ENCODE measurements at regions not wholly inside any gene's neighbourhood (a gene's known extent, or its start where the extent isn't known, plus 50 kb on each side); places are given as distances from the start of the nearest gene placed in this dataset.

DNA sequence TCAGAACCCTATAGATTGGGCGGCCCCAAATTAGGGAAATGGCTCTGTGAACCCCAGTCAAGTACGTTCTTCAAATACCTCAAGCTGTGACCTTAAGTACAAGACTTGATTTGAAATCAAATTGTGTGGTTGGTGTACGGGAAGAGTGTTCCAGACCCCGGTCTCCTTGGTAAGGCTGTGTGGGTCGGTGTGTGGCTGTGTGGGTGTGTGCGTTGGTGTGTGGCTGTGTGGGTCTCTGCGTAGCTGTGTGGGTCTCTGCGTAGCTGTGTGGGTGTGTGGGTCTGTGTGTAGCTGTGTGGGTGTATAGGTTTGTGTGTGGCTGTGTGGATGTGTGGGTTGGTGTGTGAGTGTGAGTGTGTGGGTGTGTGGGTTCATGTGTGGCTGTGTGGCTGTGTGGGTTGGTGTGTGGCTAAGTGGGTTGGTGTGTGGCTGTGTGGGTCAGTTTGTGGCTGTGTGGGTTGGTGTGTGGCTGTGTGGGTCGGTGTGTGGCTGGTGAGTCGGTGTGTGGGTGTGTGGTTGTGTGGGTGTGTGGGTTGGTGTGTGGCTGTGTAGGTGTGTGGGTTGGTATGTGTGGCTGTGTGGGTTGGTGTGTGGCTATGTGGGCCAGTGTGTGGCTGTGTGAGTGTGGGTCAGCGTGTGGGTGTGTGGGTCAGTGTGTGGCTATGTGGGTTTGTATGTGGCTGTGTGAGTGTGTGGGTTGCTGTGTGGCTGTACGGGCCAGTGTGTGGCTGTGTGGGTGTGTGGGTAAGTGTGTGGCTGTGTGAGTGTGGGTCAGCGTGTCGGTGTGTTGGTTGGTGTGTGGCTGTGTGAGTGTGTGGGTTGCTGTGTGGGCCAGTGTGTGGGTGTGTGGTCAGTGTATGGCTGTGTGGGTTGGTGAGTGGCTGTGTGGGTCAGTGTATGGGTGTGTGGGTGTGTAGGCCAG, 238.7 kb upstream of the ZFHX3 start:
- DNase-seq = no peak

DNA sequence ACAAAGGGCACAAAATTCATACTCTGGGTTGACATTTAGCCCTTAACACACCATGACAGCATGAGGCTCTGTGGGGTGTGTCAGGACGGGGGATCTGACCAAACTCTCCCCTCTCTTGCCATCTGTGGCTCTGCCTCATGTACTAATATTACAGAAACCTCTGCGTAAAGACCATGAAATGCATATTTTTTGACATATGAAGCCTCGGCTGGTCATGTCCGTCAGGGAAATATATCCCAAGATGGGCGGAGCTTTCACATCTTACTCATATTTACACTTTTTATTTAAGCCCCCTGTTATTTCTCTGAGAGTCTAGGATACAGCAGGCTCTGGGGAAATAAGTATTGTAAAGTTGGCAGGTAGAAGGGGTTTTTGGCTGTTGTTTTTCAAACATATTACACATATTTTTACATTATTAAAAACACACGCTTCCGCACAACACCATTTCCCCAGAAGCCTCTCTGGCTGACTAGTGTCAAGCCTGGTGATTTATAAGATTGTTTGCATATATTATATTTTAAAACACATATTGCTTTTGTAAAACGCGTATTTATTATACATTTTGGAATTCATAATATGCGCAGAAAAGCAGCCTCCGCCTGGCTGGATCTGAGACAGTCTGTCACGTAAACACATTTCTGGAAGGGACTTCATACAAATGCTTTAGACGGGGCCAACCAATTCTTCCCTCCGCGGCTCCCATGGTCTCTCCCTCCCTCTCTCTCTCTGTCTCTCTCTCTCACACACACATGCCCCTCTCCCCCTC, 237.7 kb upstream of the ZFHX3 start:
- no peak for DNase-seq

DNA sequence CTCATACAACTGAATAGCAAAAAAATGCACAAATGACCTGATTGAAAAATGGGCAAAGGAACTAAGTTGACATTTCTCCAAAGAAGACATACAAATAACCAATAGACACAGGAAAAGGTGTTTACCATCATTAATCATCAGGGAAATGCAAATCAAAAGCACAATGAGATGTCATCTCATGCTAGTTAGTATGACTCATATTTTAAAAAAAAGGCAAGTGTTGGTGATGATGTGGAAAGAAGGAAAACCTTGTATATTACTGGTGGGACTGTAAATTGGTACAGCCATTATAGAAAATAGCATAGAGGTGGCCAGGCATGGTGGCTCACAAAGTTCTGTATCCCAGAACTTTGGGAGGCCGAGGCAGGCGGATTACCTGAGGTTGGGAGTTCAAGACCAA, 232.5 kb upstream of the ZFHX3 start:
- DNase-seq = no peak

DNA sequence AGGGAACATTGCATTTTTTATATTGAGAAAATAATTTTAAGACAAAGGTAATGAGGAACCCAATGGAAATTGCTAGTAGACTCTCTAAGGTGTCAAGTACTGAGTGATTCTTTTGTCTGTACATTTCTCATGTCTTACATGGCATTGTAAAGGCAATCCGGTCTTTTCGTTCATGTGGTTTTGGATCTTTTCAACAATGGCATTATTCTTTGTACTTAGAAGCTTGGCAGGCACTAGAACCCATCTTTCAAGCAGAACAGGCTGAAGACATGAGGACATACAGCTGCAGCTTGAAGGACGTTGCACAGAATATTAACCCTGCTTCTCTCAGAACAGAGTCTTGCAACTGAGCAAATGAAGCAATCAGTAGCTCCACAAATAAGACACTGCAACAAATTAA, 231.5 kb upstream of the ZFHX3 start:
- DNase-seq = no peak

DNA sequence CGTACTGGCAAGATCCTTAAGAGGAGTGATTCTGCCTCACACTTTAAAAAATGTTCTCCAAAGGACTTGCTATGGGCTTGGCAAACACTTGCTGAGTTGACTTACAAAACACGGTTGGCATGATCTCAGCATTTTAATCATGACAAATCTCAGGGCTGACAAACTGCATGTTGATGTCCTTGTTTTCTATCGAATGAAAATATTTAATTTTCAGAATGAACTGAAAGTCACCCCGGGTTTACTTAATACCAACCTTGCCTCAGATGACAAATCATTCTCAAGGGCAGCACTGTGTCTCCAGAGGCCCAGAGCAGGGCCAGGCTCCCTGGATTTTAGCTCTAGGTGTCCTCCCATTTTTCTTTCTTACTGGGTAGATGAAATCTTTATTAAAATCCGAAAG, 229.1 kb upstream of the ZFHX3 start:
- DNase-seq = no peak

DNA sequence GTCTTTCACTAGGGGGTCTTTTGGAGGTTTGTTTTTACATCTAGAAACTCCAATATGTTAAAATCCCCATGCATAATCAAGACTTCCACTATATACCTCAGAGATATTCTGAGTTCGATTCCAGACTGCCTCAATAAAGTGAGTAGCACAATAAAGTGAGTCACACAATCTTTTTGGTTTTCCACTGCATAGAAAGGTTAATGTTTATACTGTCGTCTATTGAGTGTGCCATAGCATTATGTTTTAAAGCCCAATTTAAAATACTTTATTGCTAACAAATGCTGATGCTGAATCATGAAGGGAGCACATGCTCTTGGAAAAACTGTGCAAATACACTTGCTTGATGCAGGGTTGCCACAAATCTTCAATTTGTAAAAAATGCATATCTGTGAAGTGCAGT, 227.5 kb upstream of the ZFHX3 start:
- DNase-seq = no peak

DNA sequence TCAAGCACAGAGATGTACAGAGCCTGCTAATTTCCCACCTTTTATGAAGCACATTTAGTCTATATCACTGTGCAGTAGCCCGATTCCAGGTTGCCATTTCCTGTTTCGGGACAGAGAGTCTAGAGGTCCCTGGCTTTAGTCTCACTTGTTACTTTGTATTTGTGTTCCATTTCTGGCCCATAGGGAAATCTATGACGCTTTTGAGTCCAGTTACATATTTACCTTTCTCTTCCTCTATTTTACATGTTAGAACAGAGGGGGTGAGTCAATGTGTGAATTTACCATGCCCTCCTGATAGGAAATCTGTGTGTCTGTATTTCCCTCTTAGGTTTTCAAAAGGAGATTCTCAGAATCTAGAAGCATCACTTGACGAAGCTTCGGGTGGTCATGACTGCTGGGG, 227.1 kb upstream of the ZFHX3 start:
- no peak for DNase-seq

DNA sequence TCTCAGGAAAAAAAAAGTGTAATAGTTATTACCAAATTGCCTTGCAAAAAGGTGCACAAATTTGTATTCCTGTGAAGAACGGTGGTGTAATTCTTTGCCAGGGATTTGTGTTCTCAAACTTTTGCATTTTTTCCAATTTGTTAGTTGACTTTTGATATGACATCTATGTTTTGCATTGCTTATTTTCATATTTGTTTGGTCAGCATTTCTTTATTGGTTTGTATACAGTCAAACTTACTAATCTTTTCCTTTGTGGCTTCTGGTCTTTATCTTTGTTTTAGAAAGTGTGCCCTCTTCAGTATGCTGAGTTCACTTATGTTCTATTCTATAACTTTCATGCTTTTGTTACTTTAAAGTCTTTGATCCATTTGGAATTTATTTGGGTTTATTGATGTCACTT, 226.2 kb upstream of the ZFHX3 start:
- no peak for DNase-seq

DNA sequence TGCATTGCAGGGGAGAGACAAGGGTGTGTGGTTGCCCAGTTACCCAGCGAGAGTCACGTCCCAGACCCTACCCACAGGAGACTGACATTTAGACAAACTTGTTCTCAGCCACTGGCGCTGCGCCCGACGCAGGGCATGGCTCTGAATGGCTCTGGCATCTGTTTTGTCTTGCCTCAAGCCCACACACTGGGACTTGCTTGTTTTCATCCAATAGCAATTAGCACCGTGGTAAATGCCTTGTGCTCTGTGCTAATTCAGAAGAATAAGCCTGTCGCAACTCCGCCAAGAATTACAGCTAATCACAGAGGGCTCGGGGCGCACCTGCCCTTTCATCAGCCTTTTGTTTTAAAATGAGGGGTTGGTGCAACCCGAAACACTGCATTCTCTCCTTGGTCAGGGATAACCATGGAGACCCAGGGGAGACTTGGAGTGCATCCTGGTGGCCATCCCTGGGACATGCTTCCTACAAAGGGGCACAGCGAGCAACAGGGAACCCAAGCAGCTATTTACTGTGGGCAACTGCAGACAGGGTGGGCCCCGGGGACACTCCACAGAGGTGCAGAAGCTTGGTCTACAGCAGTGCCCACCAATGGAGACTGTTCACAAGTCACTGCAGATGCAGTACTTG, 220.6 kb upstream of the ZFHX3 start:
- DNase-seq = no peak

DNA sequence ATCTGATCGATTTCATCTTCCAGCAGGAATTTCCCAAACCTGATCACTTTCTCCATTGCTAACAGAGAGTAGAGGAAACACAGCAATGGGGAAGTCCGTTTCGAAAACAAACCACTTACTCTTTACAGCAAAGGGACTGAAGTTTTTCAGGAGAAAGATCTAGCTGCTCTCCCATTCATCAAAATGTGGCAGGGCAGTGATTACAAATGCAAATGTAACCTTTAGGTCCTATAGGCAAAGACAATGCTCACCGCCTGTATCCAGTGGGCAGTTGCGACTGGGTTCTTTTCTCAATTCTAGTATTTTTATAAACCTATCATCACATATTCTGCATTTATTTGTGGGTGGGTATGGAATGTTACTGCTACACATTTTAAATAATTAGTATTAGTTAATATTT, 218.0 kb upstream of the ZFHX3 start:
- no peak for DNase-seq

DNA sequence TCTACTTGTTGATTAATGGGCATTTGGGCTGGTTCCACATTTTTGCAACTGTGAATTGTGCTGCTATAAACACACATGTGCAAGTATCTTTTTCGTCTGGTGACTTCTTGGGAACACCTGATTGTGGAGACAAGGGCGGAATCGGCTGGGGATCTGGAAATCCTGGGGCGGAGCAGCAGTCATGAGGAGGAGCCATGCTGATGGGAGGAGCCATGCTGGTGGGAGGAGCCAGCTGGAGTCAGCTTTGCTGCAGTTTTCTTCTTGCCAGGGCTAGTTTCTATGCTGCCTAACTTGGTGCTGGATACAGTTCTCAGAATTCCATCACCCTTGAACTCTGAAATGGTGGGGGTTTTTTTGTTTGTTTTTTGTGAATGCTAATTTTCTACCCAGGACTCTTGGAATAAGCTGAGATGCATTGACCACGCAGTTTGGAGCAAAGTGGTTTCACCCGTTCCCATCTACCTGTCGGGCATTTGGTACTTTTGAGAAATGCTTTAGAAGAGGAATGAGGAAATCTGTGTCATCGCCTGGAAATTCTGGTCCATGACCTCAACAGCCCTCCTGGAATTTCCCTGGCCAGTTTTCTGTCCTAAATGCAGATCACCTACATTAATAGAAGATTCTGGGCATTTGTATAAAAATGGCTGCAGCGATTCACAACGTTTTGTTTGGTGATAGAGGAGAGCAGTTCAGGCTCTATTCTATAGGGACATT, 217.4 kb upstream of the ZFHX3 start:
- no peak for DNase-seq

DNA sequence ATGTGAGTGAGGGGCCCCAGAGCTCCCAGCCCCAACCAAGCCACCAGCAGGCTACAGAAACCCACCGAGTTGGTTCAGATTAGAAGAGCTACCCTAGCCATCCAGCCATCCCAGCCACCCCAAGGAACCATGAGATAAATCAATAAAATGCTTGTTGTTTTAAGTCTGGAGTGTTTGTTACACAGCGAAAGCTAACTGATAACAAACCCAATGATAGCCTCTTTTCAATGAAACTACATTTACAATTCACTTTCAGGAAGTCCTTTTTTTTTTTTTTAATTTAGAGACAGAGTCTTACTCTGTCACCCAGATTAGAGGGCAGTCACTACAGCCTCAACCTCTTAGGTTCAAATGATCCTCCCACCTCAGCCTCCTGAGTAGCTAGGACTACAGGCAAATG, 215.0 kb upstream of the ZFHX3 start:
- no peak for DNase-seq

DNA sequence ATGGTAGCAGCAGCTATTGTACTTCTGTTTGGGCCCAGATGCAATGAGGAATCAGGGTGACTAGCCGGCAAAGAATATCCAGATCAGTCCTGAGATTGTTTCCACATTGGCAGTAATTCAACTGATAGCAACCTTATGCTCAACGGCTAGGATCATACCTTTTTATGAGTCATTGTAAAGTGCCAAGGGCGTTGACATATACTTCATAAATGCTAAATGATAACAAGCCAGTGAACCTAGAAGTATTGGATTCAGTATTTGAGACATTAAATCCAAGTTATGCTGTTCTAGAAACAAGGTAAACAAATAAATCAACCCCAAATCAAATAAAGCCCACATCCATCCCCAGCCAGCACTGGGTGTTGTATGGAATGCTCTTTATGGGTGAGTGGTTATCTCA, 207.1 kb upstream of the ZFHX3 start:
- no peak for DNase-seq

DNA sequence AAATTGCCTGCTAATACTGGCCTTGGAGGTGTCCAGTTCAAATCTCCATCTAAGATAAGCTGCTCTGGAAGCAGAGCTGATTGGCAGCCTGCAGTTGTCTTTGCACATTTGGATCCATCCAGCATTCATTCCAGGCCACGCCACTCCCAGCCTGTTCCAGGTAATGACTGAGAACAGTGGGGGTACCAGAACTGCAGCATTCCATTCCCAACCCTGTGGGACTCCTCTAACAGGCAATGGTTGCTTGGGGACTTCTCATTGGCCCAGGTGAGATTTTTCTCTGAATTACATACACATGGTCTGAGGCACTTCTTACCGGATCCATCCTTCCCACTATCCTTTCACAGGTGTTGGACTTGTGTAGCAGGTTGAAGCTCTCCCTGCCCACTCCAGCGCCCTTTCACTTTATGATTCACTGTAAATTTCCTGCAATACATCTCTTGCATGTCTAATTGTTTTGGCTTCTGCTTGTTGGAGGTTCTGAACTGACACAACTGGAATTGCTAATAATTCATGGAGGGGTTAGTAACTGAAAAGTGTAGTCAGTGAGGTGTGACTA, 206.1 kb upstream of the ZFHX3 start:
- no peak for DNase-seq

DNA sequence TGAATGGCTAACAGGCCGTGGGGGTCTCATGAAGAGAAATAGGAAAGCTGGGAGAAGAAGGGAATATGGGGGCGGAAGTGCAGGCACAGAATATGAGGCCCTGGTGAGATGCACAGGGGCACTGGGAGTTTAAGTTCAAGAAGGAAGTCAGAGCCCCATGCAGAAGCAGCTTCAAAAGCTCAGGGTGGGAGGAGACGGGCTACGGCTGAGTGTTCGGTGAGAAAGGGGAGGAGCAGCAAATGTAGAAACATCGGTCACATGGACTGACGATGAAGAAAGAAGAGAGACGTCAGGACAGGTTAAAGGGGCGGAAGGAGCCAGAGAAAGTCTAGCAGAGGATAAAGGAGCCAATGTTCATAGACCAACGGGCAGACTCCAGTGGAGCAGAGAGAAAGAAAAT, 204.5 kb upstream of the ZFHX3 start:
- DNase-seq = no peak

DNA sequence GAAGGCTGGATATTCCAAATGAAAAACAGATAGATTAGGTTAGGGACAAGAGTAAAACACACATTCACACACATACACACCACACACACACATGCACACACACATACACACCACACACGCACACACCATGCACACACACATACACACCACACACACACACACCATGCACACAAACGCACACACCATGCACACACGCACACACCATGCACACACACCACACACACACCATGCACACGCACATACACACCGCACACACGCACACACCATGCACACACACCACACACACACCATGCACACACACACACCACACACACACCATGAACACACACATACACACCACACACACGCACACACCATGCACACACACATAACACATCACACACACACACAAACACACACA, 203.7 kb upstream of the ZFHX3 start:
- DNase-seq = no peak

DNA sequence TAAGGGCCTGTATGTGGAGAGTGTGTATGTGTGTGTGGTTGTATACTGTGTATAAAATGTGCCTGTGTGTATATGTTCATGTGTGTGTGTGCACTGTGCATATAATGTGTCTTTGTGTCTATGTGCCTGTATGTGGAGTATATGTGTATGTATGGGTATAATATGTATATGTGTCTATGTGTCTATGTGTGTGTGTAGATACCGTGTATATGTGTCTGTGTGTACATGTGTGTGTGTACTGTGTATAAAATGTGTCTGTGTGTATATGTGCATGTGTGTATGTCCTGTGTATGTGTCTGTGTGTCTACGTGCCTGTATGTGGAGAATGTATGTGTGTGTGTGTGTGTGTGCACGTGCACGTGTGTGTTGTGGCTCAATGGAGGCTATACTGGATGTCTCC, 200.4 kb upstream of the ZFHX3 start:
- DNase-seq = no peak

DNA sequence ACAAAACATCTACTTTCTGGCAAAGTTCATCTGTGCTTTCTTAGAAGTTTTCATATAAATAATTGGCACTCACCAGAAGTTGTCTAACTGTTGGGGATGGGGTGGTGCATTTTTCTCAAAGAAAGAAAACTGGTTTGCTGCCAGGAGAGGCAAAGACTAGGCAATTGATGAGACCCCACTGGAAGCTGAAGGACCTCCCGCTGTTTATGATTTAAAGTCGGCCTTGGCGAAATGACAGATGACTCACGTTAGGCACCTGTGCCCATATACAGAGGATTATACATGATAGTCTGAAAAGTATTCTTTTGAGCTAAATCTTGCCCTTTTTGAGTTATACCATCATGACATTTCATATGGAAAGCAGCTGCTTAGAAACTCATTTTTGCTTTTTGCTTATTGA, 193.0 kb upstream of the ZFHX3 start:
- DNase-seq = no peak

DNA sequence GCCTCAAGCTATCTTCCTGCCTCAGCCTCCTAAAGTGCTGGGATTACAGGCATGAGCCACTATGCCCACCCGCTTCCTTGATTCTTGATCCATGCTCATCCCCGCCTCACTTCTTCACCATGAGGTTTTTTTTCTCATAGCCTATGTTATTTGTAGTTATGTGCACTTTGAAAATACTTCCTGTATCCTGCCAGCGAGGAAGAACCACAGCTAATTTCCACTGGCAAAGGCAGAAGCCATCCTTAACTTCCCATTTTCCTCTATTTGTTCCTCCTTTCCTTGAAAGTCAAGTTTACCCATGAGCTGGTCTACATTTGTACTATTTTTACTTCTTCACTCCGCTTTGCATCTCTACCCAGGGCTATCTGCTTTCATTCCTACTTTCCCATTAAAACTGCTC, 189.7 kb upstream of the ZFHX3 start:
- DNase-seq = no peak

DNA sequence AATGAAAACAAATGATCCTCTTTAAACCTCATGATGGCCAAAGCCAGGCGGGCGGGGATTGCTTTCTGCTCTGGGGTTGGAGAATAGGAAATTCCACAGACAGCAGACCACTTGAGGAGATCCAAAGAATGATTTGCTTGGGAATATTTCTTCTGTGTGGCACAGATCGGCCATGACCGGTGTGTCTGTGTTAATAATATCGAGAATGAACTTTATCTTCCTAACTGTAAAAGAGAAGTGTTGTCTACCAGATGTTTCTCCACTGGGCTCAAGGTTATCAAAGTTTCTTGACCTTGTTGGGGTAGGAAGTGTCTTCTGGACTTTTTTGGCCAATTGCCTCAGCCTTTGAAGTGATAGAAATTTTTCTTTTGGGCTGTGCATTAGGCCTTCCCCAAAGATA, 186.6 kb upstream of the ZFHX3 start:
- no peak for DNase-seq

DNA sequence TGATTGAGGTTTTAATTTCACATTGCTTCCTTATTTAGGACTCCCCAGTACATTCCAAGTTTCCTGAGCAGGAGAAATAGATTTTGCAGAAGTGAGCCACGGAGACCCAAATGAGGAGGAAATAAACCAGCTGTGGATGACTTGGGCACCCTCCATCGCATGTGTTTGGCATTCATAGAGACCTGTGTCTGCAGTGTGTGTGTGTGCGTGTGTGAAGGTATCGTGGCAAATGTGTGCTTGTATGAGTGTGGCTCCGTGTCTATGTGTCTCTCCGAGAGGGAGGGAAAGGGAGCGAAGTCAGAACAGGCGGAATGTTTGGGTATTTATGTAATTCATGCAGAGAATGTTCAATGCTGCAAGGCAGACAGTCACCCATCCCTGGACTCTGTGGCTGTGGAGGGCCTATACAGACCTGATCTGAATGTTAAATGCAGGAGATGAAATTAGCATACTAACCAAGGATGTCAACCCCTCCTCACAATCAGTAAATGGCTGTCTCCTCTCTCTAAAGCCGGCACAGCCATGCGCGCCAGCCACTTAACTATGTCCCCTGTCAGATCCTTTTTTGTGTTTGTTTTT, 186.0 kb upstream of the ZFHX3 start:
- DNase-seq = no peak

DNA sequence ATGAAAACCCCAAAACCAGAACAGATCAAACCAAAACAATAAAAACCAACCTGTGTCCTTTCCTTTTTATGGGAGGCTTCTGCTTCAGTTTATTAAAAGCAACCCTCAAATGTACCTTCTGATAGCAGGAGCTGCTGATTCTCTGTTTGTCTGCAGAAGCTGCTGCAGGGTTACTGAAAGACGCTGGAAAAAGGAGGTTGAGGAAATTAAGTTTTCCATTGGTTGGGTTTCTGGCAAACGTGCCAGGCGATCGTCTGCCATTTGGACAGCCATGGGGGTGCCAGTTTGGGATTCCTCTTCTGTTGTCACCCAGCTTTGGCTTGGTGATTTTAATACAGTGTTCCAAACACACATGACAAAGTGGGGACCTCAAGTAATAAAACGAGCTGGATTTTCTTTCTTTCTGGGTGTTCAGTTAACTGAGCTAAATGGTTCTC, 185.4 kb upstream of the ZFHX3 start:
- no peak for DNase-seq

All from KG1 (cell line).